ENCODE measurements at regions not wholly inside any gene's neighbourhood (a gene's known extent, or its start where the extent isn't known, plus 50 kb on each side); places are given as distances from the start of the nearest gene placed in this dataset.

GRCh38 chrX:94123062-94123461 lies 449.1 kb downstream of the FAM133A start:
- H3K9me3 ChIP-seq (ENCODE audit: control insufficient read depth, insufficient read depth, low read length) = no peaks in the 10 kb centered on the region
- no peak overlapping the region for H3K9ac ChIP-seq (ENCODE audit: low read depth, low read length)
- no peak overlapping the region for H3K4me3 ChIP-seq (ENCODE audit: low read depth, low read length)
- H3K36me3 ChIP-seq (ENCODE audit: control insufficient read depth, insufficient read depth, low read length) = no peaks in the 10 kb centered on the region
- no peaks in the 10 kb centered on the region for H3K4me1 ChIP-seq (ENCODE audit: control insufficient read depth, insufficient read depth, low read length)
- no peaks in the 10 kb centered on the region for H3K27me3 ChIP-seq (ENCODE audit: control insufficient read depth, insufficient read depth, low read length)

- no peak overlapping the region for H3K9ac ChIP-seq (ENCODE audit: low read depth, low read length)
- H3K36me3 ChIP-seq (ENCODE audit: control insufficient read depth, insufficient read depth, low read length) = no peaks in the 10 kb centered on the region
- no peaks in the 10 kb centered on the region for H3K9me3 ChIP-seq (ENCODE audit: control insufficient read depth, insufficient read depth, low read length)
- H3K4me3 ChIP-seq (ENCODE audit: low read depth, low read length) = no peak overlapping the region
- no peaks in the 10 kb centered on the region for H3K4me1 ChIP-seq (ENCODE audit: control insufficient read depth, insufficient read depth, low read length)
- no peaks in the 10 kb centered on the region for H3K27me3 ChIP-seq (ENCODE audit: control insufficient read depth, insufficient read depth, low read length)
These were observed 489.0 kb downstream of the FAM133A start for GRCh38 chrX:94162971-94163370.

- Histone ChIP-seq H3K4me3 (ENCODE audit: low read depth, low read length) (no peak overlapping the region), H3K9me3 (ENCODE audit: control insufficient read depth, insufficient read depth, low read length) (peaks cover 5% of the 10 kb centered on the region), H3K36me3 (ENCODE audit: control insufficient read depth, insufficient read depth, low read length) (no peaks in the 10 kb centered on the region), H3K4me1 (ENCODE audit: control insufficient read depth, insufficient read depth, low read length) (peaks cover 4% of the 10 kb centered on the region), H3K9ac (ENCODE audit: low read depth, low read length) (no peak overlapping the region), H3K27me3 (ENCODE audit: control insufficient read depth, insufficient read depth, low read length) (no peaks in the 10 kb centered on the region)
These were observed 504.3 kb downstream of the FAM133A start for GRCh38 chrX:94178145-94178788.

GRCh38 chrX:94204524-94204923 lies 530.5 kb downstream of the FAM133A start:
- Histone ChIP-seq H3K4me3 (ENCODE audit: low read depth, low read length) (no peak overlapping the region), H3K9ac (ENCODE audit: low read depth, low read length) (no peak overlapping the region), H3K9me3 (ENCODE audit: control insufficient read depth, insufficient read depth, low read length) (no peaks in the 10 kb centered on the region), H3K36me3 (ENCODE audit: control insufficient read depth, insufficient read depth, low read length) (no peaks in the 10 kb centered on the region), H3K4me1 (ENCODE audit: control insufficient read depth, insufficient read depth, low read length) (no peaks in the 10 kb centered on the region), H3K27me3 (ENCODE audit: control insufficient read depth, insufficient read depth, low read length) (no peaks in the 10 kb centered on the region)

- no peak overlapping the region for H3K4me3 ChIP-seq (ENCODE audit: low read depth, low read length)
- no peaks in the 10 kb centered on the region for H3K9me3 ChIP-seq (ENCODE audit: control insufficient read depth, insufficient read depth, low read length)
- no peak overlapping the region for H3K9ac ChIP-seq (ENCODE audit: low read depth, low read length)
- H3K4me1 ChIP-seq (ENCODE audit: control insufficient read depth, insufficient read depth, low read length) = peaks cover 13% of the 10 kb centered on the region
- H3K36me3 ChIP-seq (ENCODE audit: control insufficient read depth, insufficient read depth, low read length) = no peaks in the 10 kb centered on the region
- H3K27me3 ChIP-seq (ENCODE audit: control insufficient read depth, insufficient read depth, low read length) = no peaks in the 10 kb centered on the region
These were observed 542.7 kb downstream of the FAM133A start for GRCh38 chrX:94216738-94217137.

- Histone ChIP-seq H3K9me3 (ENCODE audit: control insufficient read depth, insufficient read depth, low read length) (no peaks in the 10 kb centered on the region), H3K27me3 (ENCODE audit: control insufficient read depth, insufficient read depth, low read length) (no peaks in the 10 kb centered on the region)
These were observed 578.2 kb downstream of the FAM133A start for GRCh38 chrX:94252211-94252610.

GRCh38 chrX:94256396-94256795 lies 582.4 kb downstream of the FAM133A start:
- no peaks in the 10 kb centered on the region for H3K27me3 ChIP-seq (ENCODE audit: control insufficient read depth, insufficient read depth, low read length)
- no peaks in the 10 kb centered on the region for H3K36me3 ChIP-seq (ENCODE audit: control insufficient read depth, insufficient read depth, low read length)
- no peak overlapping the region for H3K9ac ChIP-seq (ENCODE audit: low read depth, low read length)
- no peaks in the 10 kb centered on the region for H3K9me3 ChIP-seq (ENCODE audit: control insufficient read depth, insufficient read depth, low read length)
- H3K4me3 ChIP-seq (ENCODE audit: low read depth, low read length) = no peak overlapping the region
- H3K4me1 ChIP-seq (ENCODE audit: control insufficient read depth, insufficient read depth, low read length) = no peaks in the 10 kb centered on the region

More at GRCh38 chrX:94252211-94252610, 578.2 kb downstream of the FAM133A start:
- no peaks in the 10 kb centered on the region for H3K4me1 ChIP-seq (ENCODE audit: control insufficient read depth, insufficient read depth, low read length)
- no peak overlapping the region for H3K9ac ChIP-seq (ENCODE audit: low read depth, low read length)
- no peak overlapping the region for H3K4me3 ChIP-seq (ENCODE audit: low read depth, low read length)
- no peaks in the 10 kb centered on the region for H3K36me3 ChIP-seq (ENCODE audit: control insufficient read depth, insufficient read depth, low read length)

- Histone ChIP-seq H3K4me3 (ENCODE audit: low read depth, low read length) (no peak overlapping the region), H3K36me3 (ENCODE audit: control insufficient read depth, insufficient read depth, low read length) (no peaks in the 10 kb centered on the region), H3K4me1 (ENCODE audit: control insufficient read depth, insufficient read depth, low read length) (no peaks in the 10 kb centered on the region), H3K9ac (ENCODE audit: low read depth, low read length) (no peak overlapping the region), H3K27me3 (ENCODE audit: control insufficient read depth, insufficient read depth, low read length) (no peaks in the 10 kb centered on the region), H3K9me3 (ENCODE audit: control insufficient read depth, insufficient read depth, low read length) (no peaks in the 10 kb centered on the region)
These were observed 591.3 kb downstream of the FAM133A start for GRCh38 chrX:94265323-94265722.

GRCh38 chrX:94288325-94288724 lies 614.3 kb downstream of the FAM133A start:
- Histone ChIP-seq H3K9me3 (ENCODE audit: control insufficient read depth, insufficient read depth, low read length) (no peaks in the 10 kb centered on the region), H3K9ac (ENCODE audit: low read depth, low read length) (no peak overlapping the region), H3K36me3 (ENCODE audit: control insufficient read depth, insufficient read depth, low read length) (no peaks in the 10 kb centered on the region), H3K4me3 (ENCODE audit: low read depth, low read length) (no peak overlapping the region), H3K27me3 (ENCODE audit: control insufficient read depth, insufficient read depth, low read length) (no peaks in the 10 kb centered on the region), H3K4me1 (ENCODE audit: control insufficient read depth, insufficient read depth, low read length) (no peaks in the 10 kb centered on the region)

- Histone ChIP-seq H3K27me3 (ENCODE audit: control insufficient read depth, insufficient read depth, low read length) (no peaks in the 10 kb centered on the region), H3K4me3 (ENCODE audit: low read depth, low read length) (no peak overlapping the region), H3K9me3 (ENCODE audit: control insufficient read depth, insufficient read depth, low read length) (no peaks in the 10 kb centered on the region), H3K4me1 (ENCODE audit: control insufficient read depth, insufficient read depth, low read length) (no peaks in the 10 kb centered on the region), H3K9ac (ENCODE audit: low read depth, low read length) (no peak overlapping the region), H3K36me3 (ENCODE audit: control insufficient read depth, insufficient read depth, low read length) (no peaks in the 10 kb centered on the region)
These were observed 615.0 kb downstream of the FAM133A start for GRCh38 chrX:94288972-94289371.

- Histone ChIP-seq H3K4me1 (ENCODE audit: control insufficient read depth, insufficient read depth, low read length) (no peaks in the 10 kb centered on the region), H3K9me3 (ENCODE audit: control insufficient read depth, insufficient read depth, low read length) (peaks cover 6% of the 10 kb centered on the region), H3K36me3 (ENCODE audit: control insufficient read depth, insufficient read depth, low read length) (no peaks in the 10 kb centered on the region), H3K27me3 (ENCODE audit: control insufficient read depth, insufficient read depth, low read length) (no peaks in the 10 kb centered on the region), H3K4me3 (ENCODE audit: low read depth, low read length) (no peak overlapping the region), H3K9ac (ENCODE audit: low read depth, low read length) (no peak overlapping the region)
These were observed 628.4 kb downstream of the FAM133A start for GRCh38 chrX:94302446-94302845.

GRCh38 chrX:94329182-94329581 lies 655.2 kb downstream of the FAM133A start:
- Histone ChIP-seq H3K4me1 (ENCODE audit: control insufficient read depth, insufficient read depth, low read length) (peaks cover 8% of the 10 kb centered on the region), H3K36me3 (ENCODE audit: control insufficient read depth, insufficient read depth, low read length) (no peaks in the 10 kb centered on the region), H3K9ac (ENCODE audit: low read depth, low read length) (no peak overlapping the region)

More at GRCh38 chrX:94329182-94329581, 655.2 kb downstream of the FAM133A start:
- Histone ChIP-seq H3K9me3 (ENCODE audit: control insufficient read depth, insufficient read depth, low read length) (peaks cover 3% of the 10 kb centered on the region), H3K27me3 (ENCODE audit: control insufficient read depth, insufficient read depth, low read length) (no peaks in the 10 kb centered on the region), H3K4me3 (ENCODE audit: low read depth, low read length) (no peak overlapping the region)
